HG03108 (cell line): ENCODE measurements at regions not wholly inside any gene's neighbourhood (a gene's known extent, or its start where the extent isn't known, plus 50 kb on each side); places are given as distances from the start of the nearest gene placed in this dataset.

Experiments
- ATAC-seq: cut with Tn5 transposase; IDR thresholded peaks from one replicate; pipeline ENCODE4 v1.9.1; 2021; ENCODE audit warnings: moderate library complexity; ENCODE audit not compliant: unreplicated experiment

DNA sequence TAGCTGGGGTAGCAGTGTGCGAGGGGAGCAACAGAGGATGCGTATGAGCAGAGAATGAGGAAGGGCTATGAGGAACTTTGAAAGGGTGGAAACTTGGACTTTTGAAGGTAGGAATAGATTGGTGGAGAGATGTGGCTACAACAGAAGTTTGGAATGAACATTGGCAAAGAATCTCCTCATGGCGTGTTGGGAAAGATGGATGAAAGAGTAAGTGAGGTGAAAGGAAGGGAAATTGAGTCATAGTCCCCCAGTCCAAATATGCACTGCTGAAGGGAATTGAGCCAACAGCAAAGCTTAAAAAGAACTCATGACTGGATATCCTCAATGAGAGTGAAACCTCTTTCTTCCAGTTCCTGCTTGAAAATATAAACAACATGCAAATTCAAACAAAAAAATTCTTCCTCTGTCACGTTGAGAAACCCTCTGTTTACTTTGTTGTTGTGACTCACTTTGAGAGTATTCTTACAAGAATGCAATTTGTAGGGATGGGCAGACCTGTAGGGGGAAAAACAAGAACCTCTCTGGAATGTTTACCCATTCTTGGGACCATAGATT, 313.2 kb upstream of the KCNJ16 start:
- ATAC-seq, result no peak

- no peak for ATAC-seq
Measured at GRCh38 chr17:69762359-69762758, 312.7 kb upstream of the KCNJ16 start.

DNA sequence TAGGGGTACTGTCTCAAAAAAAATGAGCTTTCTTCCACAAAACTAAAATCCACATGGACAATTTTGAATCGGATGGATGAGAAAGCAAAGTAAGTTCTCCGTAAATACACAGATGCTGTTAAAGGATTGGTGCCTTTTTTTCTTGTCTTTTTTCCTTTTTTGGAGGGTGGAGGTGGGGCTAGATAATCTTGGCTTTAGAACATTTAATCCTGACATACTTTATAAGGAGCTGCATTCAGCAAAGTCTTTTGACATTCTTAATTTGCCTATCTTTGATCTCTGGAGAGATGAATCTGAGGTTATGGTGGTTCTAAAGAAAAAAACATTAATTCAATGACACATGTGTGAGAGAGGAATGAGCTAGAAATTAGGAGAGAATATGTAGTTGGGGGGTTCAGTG, 312.3 kb upstream of the KCNJ16 start:
- no peak for ATAC-seq

DNA sequence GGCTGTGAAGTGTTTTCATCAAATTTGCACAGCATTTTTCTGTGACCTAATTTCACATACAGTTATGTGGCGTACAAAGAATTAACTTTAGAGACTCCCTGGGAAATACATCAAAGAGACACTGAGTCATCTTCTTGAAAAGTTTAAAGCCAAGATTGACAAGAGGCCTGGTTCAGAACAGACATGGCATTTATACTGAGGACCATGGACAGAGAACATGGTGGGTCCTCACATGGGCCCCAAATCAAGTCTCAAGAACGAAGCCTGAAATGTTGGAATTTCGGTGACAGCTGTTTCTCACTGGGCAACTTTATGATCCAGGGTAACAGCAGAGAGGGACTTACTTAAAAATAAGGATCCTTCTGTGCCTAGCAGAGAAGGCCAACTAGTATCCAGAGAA, 311.5 kb upstream of the KCNJ16 start:
- no peak for ATAC-seq

GRCh38 chr17:69764146-69764545, 310.9 kb upstream of the KCNJ16 start:
- ATAC-seq, result no peak

DNA sequence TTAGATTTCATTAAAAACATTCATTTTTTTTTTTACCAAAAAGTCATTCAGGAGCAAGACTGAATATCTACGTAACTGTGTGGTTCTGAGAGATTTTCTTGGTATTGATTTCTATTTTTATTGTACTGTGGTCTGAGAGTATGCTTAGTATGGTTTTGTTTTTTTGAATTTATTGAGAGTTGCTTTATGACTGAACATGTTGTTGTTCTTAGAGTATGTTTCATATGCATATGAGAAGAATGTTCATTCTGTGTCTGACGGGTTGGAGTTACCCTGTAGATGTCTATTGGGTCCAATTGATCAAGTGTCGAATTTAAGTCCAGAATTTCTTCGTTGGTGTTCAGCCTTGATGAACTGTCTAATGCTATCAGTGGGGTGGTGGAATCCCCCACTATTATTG, 306.0 kb upstream of the KCNJ16 start:
- no peak for ATAC-seq

- no peak for ATAC-seq
Measured at GRCh38 chr17:69773081-69773480, 301.9 kb upstream of the KCNJ16 start.

- no peak for ATAC-seq
Measured at GRCh38 chr17:69779378-69780214, 295.4 kb upstream of the KCNJ16 start.

DNA sequence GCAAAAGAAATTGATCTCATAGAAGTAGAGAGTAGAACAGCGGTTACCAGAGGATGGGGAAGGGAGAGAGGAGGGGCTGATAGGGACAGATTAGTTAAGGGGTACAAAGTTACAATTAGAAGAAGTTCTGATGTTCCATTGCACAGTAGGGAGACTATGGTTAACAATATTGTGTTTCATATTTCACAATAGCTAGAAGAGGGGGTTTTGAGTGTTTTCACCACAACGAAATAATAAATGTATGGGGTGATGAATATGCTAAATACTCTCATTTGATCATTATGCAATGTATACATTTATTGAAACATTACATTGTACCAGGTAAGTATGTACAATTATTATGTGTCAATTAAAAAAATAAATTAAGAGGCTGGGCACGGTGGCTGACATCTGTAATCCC, 291.2 kb upstream of the KCNJ16 start:
- no peak for ATAC-seq

DNA sequence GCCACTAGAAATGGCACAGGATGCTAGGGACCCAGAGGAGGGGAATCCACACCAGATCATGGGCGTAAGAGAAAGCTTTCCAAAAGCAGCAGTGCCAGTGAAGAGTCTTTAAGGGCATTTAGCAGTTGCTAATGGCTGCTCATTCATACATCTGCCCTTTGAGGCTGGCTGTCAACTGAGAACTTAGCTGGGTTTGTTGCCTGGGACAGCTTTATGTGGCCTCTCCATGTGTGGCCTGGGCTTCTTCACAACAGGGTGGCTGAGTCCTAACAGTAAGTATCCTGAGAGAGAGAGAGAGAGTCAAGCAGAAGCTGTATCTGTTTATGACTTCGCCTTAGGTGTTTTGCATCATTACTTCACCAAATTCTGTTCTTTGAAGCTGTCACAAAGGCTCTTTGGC, 286.1 kb upstream of the KCNJ16 start:
- no peak for ATAC-seq

DNA sequence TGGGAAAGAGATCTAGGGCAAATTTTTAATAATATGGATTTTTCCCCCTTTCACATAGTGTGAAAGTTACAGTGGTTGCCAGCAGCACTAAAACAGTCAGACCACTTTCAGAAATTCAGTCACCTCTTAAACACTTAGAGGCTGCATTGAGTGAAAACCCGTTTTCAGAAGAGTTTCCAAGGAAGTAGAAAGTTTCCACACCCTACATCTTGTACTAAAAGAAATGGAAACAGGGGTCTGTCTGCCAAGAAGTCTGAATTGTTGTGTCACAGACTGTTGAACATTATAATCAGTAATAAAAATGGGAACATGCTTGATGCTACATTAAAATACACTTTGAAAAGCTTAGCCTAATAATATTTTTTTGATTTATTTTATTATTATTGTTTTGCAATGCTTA, 278.9 kb upstream of the KCNJ16 start:
- no peak for ATAC-seq

DNA sequence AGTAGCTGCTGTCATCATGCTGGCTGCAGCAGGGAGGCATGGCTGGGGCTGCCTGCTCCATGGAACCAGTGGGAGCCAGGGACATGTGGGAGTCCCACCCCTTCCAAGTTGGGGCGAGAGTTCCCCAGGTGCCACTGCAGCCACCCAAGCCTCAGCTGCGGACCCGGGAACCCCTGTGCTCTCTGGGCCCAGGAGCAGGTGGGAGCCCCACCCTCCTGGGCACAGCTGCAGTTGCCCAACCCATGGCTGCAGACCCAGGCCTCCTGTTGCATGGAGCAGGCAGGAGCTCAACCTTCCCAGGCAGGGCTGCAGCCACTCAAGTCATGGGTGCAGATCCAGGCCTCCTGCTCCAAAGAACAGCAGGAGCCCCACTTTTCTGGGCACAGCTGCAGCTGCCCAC, 274.2 kb upstream of the KCNJ16 start:
- ATAC-seq, result no peak

DNA sequence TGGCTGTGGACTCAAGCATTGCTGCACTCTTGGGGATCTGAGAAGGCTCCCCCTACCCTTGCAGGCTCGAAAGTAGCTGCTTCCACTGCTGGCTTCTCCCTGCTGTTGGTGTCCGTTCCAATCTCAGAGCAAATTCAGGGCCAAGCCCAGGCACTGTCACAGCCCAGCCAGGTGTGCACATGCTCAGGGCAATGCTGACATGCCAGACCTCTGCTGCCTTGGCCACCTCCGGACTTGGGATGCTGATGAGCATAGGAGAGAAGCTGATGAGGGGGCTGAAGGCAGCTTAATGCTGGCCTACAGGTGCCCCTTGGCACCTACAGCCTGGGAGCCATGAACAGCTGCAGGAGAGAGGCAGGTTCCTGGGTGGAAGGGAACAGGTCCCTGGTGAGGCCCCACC, 273.7 kb upstream of the KCNJ16 start:
- ATAC-seq, result no peak

DNA sequence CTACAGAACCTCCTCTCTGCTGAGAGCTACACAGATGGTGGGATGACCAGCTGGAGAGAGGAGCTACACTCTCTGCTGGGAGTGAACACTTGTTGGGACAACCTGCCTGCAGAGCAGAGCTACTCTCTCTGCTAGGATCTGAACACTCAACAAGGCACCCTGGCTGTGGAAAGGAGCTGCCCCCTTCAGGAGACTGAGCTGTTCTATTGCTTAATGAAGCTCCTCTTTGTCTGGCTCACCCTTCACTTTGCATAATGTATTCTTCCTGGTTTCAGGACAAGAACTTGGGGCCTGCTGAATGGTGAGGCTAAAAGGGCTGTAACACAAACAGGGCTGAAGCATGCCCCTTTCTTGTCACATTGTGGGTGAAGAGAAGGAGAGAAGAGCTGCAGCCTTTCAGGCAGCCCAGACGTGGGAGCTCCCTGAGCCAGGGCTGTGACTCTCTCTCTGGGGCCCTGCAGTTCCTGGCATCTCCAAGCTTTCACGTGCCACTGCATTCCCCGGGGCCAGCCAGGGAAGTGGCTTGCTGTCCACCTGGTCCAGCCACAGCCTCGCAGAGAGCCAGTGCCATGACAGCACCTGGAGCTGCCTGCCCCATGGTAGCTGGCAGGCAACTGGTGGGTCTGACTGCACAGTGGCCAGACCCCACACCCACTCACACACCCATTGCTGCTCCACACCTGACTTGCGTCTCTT, 272.8 kb upstream of the KCNJ16 start:
- ATAC-seq, result no peak

DNA sequence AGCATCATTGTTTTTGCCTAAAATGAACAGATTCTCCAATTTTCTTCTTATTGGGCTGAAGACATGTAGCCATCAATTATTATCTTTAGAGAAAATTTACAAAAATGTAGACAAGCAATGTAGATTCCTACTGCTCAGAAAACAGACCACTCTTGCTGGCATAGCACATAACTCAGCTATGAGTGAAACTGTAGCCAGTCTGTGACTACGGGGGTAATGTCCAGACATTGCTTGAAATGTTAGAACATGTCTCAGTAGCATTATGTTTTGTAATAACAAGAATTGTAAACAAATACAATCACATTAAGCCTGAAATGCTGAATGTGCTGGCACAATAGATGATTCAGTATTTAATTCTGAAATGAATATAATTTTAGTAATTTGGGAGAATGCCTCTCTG, 265.7 kb upstream of the KCNJ16 start:
- no peak for ATAC-seq

GRCh38 chr17:69810326-69810965, 264.6 kb upstream of the KCNJ16 start:
- ATAC-seq, result no peak

- ATAC-seq, result no peak
Measured at GRCh38 chr17:69812240-69812837, 262.7 kb upstream of the KCNJ16 start.

DNA sequence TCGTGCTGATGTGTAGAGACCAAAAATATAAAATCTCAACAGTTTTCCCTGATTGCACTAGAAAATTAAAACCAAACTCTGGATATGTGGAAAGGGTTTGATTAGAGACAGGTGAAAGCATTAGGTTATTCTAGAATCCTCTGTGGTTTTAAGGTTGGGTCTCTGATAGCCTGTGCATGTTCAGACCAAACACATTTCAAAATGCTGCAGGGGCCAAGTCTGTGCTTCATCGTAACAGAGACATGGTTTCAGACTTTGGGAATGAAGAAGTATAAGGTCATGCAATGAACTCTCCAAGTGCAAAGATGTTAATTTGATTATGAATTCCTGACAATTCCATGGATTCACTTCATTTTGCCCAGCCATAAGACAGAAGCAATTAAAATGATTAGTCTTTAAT, 261.0 kb upstream of the KCNJ16 start:
- ATAC-seq, result no peak

DNA sequence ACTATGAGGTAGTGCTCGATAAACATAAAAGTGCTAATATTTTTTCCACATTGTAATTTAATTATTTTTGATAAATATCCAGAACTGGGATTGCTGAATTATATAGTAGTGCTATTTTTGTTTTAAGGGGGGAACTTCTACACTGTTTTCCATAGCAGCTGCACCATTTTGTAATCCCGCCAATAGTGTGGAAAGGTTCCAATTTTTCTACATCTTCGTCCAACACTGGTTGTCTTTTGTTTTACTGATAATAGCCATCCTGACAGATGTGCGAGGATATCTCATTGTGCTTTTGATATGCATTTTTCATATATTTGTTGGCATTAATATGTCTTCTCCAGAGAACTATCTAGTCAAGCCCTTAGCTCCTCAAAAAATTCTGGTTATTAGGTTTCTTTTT, 259.6 kb upstream of the KCNJ16 start:
- no peak for ATAC-seq

- no peak for ATAC-seq
Measured at GRCh38 chr17:69818467-69818866, 256.6 kb upstream of the KCNJ16 start.

- ATAC-seq, result no peak
Measured at GRCh38 chr17:69819316-69820087, 255.5 kb upstream of the KCNJ16 start.
